ENCODE measurements at regions not wholly inside any gene's neighbourhood (a gene's known extent, or its start where the extent isn't known, plus 50 kb on each side); places are given as distances from the start of the nearest gene placed in this dataset.

DNA sequence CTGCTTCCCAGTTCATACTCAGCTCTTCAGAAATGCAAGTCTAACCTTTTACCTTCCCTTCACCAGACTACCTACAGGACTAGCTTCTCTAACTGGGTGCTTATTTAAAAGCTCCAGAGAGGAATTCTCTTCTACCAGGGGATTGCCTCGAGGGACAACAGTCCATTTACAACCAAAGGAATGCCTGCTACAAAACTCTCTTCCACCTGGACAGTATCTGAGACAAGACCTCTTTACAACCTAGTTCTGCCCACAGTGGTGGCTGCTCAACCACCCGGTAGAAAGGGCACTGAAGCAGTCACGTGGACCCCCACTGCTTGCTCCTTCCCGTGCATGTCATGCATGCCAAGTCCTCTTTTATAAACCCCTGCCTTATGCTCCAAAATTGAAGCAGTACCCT lies 158.1 kb upstream of the ANXA10 start:
- Histone ChIP-seq H3K9me3 (ENCODE audit: insufficient read depth in 2 of 2, low read depth in 1 of 2, low read length in 1 of 2) (no peaks in the 10 kb centered on the region), H2AFZ (ENCODE audit: low read length) (no peak overlapping the region), H4K8ac (ENCODE audit: extremely low read depth, insufficient read depth, low read length) (no peak overlapping the region), H3K23me2 (ENCODE audit: low read depth, low read length) (no peaks in the 10 kb centered on the region), H4K5ac (ENCODE audit: insufficient read length, low read depth, low read length) (no peak overlapping the region), H3K9ac (replicated peaks in 1 of 4; ENCODE audit: extremely low read depth in 1 of 4, low read depth in 3 of 4, low read length in 3 of 4) (no peak overlapping the region), H2BK5ac (ENCODE audit: low read depth, low read length) (no peak overlapping the region), H3K79me2 (ENCODE audit: control insufficient read depth in 1 of 2, insufficient read depth in 2 of 2, low read length in 2 of 2) (no peaks in the 10 kb centered on the region), H3K18ac (ENCODE audit: extremely low read depth, low read length) (no peak overlapping the region), H2BK120ac (replicated peaks; ENCODE audit: low read depth, low read length) (no peak overlapping the region), H3K4me1 (replicated peaks in 1 of 4; ENCODE audit: control insufficient read depth in 3 of 4, insufficient read depth in 4 of 4, low read length in 3 of 4) (peaks cover 0 to 8% (median 2%) of the 10 kb centered on the region in 4 experiments; a peak in 4 of 7 replicates), H2AK5ac (ENCODE audit: low read depth, low read length) (no peak overlapping the region), H3K4me2 (ENCODE audit: insufficient read depth in 1 of 2, low read depth in 2 of 2, low read length in 2 of 2) (no peak overlapping the region), H3K23ac (ENCODE audit: insufficient read length) (no peak overlapping the region), H3K36me3 (ENCODE audit: control insufficient read depth in 2 of 4, insufficient read depth in 4 of 4, low read length in 3 of 4) (no peaks in the 10 kb centered on the region), H3K56ac (replicated peaks; ENCODE audit: insufficient read length, low read depth, low read length) (no peak overlapping the region), H2BK12ac (ENCODE audit: low read depth, low read length) (no peak overlapping the region), H3K79me1 (ENCODE audit: low read depth, low read length) (no peaks in the 10 kb centered on the region), H3K14ac (ENCODE audit: insufficient read length) (no peak overlapping the region), H3K27me3 (replicated peaks in 1 of 4; ENCODE audit: control insufficient read depth in 3 of 4, extremely low read depth in 1 of 4, insufficient read depth in 3 of 4, low read length in 3 of 4) (no peaks in the 10 kb centered on the region), H3K4ac (replicated peaks; ENCODE audit: insufficient read length, low read depth, low read length) (no peak overlapping the region), H2BK20ac (ENCODE audit: low read length) (no peak overlapping the region), H4K20me1 (replicated peaks in 1 of 2; ENCODE audit: control insufficient read depth in 1 of 2, insufficient read depth in 2 of 2, low read length in 2 of 2) (no peaks in the 10 kb centered on the region), H3K27ac (ENCODE audit: low read depth, low read length) (no peak overlapping the region), H3K4me3 (ENCODE audit: extremely low read depth in 1 of 4, insufficient read depth in 2 of 4, low read depth in 3 of 4, low read length in 4 of 4) (no peak overlapping the region), H2BK15ac (ENCODE audit: low read length) (no peak overlapping the region), H4K91ac (replicated peaks; ENCODE audit: insufficient read length, low read length) (no peak overlapping the region)
- DNase-seq (ENCODE audit: low read depth in 1 of 2, low spot score in 2 of 2) (no peak), FAIRE-seq (no peak)
- ChIA-PET POLR2A (ENCODE audit: partially characterized antibody) (no interaction called here), CTCF (ENCODE audit: partially characterized antibody) (no interaction called here)
- 94% methylated on average over 4 of the region's 4 CpGs; no CpG with 5 or more reads in 1 of the 2 experiments for WGBS, 2 experiments (ENCODE audit: extremely low coverage in 1 of 2, insufficient coverage in 1 of 2, insufficient read length in 1 of 2, insufficient replicate concordance in 2 of 2, low coverage in 1 of 2, low lambda C conversion rate in 2 of 2, missing lambda C conversion rate in 1 of 2)
- TF ChIP-seq KDM5A (IDR thresholded peaks at IDR 0.05; ENCODE audit: low read length) (no peak), SRF (IDR thresholded peaks at IDR 0.05; ENCODE audit: low read depth, low read length) (no peak), BACH1 (IDR thresholded peaks at IDR 0.05; ENCODE audit: low read length) (no peak), RXRA (IDR thresholded peaks at IDR 0.05; ENCODE audit: insufficient read depth, low read depth, low read length) (no peak), EZH2 (IDR thresholded peaks at IDR 0.05; ENCODE audit: low read depth, low read length, severe bottlenecking) (no peak)
- TF ChIP-seq, protein P1, sequence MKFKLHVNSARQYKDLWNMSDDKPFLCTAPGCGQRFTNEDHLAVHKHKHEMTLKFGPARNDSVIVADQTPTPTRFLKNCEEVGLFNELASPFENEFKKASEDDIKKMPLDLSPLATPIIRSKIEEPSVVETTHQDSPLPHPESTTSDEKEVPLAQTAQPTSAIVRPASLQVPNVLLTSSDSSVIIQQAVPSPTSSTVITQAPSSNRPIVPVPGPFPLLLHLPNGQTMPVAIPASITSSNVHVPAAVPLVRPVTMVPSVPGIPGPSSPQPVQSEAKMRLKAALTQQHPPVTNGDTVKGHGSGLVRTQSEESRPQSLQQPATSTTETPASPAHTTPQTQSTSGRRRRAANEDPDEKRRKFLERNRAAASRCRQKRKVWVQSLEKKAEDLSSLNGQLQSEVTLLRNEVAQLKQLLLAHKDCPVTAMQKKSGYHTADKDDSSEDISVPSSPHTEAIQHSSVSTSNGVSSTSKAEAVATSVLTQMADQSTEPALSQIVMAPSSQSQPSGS (IDR thresholded peaks at IDR 0.05; ENCODE audit: low read length): no peak
- TF ChIP-seq, protein P2, sequence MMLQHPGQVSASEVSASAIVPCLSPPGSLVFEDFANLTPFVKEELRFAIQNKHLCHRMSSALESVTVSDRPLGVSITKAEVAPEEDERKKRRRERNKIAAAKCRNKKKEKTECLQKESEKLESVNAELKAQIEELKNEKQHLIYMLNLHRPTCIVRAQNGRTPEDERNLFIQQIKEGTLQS (IDR thresholded peaks at IDR 0.05; ENCODE audit: insufficient read depth, low read depth, low read length): no peak
